AG04449 (cell line): ENCODE measurements at regions not wholly inside any gene's neighbourhood (a gene's known extent, or its start where the extent isn't known, plus 50 kb on each side); places are given as distances from the start of the nearest gene placed in this dataset.

ENCODE experiments used
- CTCF ChIA-PET: fragments of 350-600 bp; formaldehyde crosslinking; extraction: SDS; loops from one replicate; lab custom pipeline; 2021; ENCODE audit warnings: antibody characterized with exemption; lab: Yijun Ruan, JAX
- POLR2A ChIA-PET: fragments of 400-600, 350-600 bp; formaldehyde crosslinking; extraction: SDS; loops from one replicate; lab custom pipeline; 2020; ENCODE audit warnings: antibody characterized with exemption, inconsistent platforms; lab: Yijun Ruan, JAX
- DNase-seq: peaks from one replicate; pipeline ENCODE4 v3.0.0-alpha.2; 2010; ENCODE audit warnings: low read depth, low spot score
- H3K4me3 ChIP-seq: 2 replicates; pipeline ENCODE4 v1.5.1; 2011; ENCODE audit warnings: low read depth, mild to moderate bottlenecking, control low read depth, low read length
- CTCF ChIP-seq: IDR thresholded peaks from one replicate; pipeline ENCODE4 v1.5.1; 2011; ENCODE audit warnings: mild to moderate bottlenecking, moderate library complexity, low read length, control low read depth, inconsistent platforms; ENCODE audit not compliant: insufficient read depth; ENCODE audit errors: missing control alignments

GRCh38 chr18:78892177-78892576 lies 87.4 kb upstream of the SALL3 start:
- no peak for DNase-seq
- POLR2A ChIA-PET = no interaction called here
- no peak for TF ChIP-seq CTCF
- CTCF ChIA-PET = no interaction called here
- no peak overlapping the region for H3K4me3 ChIP-seq

DNA sequence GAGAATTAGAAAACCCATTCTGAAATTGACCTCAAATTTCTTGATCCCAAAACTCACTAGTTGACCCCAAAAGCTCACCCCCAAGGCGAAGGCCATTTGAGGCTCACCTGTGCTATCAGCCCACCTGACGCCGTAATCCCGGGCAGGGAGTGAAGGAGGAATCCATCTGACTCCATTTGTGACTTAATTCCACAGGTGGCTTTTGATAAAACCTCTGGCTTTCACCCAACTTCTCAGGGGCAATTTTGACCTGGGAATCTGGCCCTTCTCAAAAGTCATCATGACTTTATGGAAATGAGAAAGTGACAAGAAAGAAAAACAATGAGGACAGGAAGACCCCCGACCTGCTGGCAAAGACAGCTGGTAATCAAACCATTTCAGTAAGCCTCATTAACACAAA lies 86.9 kb upstream of the SALL3 start:
- ChIA-PET POLR2A (no interaction called here), CTCF (no interaction called here)
- DNase-seq = no peak
- H3K4me3 ChIP-seq = no peak overlapping the region
- no peak for TF ChIP-seq CTCF

DNA sequence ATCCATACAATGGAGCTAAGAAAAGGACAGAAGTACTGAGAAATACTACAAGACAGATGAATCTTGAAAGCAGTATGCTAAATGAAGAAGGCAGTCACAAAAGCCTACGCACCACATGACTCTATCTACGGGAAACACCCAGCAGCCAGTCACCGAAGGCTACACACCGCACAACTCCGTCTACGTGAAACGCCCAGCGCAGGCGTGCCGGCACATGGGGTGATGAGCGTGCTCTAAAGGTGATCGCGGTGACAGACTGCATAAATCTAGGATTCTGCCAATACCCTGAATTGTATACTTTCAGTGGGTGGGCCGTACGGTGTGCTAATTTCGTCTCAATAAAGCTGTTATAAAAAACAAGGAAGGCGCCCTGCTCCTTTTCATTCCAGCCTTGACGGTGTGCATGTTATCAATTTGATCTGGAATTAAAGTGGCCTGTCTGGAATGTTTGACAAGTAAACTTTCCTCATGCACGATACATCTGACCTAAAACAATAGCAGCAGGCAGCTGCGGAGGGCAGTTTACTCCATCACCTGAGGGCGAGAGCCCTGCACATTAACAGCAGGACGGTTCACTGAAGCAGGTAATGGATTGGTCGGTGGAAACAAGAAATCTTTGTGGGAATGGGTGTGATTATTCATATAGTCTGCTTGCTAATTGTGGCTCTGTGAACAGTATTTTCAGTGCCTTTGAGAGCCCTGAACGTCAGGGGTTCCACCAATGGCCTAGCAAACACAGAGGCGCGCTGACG lies 86.2 kb upstream of the SALL3 start:
- no peak for DNase-seq
- H3K4me3 ChIP-seq = no peak overlapping the region
- ChIA-PET POLR2A (no interaction called here), CTCF (no interaction called here)
- no peak for TF ChIP-seq CTCF

- ChIA-PET POLR2A (no interaction called here), CTCF (no interaction called here)
- no peak for DNase-seq
- no peak overlapping the region for H3K4me3 ChIP-seq
- no peak for TF ChIP-seq CTCF
Measured at GRCh38 chr18:78894033-78894305, 85.6 kb upstream of the SALL3 start.

- TF ChIP-seq CTCF = no peak
- CTCF ChIA-PET = no interaction called here
- POLR2A ChIA-PET = no interaction called here
- DNase-seq = no peak
- no peak overlapping the region for H3K4me3 ChIP-seq
Measured at GRCh38 chr18:78895207-78896001, 84.2 kb upstream of the SALL3 start.

GRCh38 chr18:78896111-78896905 lies 83.3 kb upstream of the SALL3 start:
- ChIA-PET CTCF (no interaction called here), POLR2A (no interaction called here)
- H3K4me3 ChIP-seq = no peak overlapping the region
- DNase-seq = no peak
- no peak for TF ChIP-seq CTCF
